Urothelium cell line (cell line): ENCODE measurements at regions not wholly inside any gene's neighbourhood (a gene's known extent, or its start where the extent isn't known, plus 50 kb on each side); places are given as distances from the start of the nearest gene placed in this dataset.
"Not testable (repeated sequence)": the region's sequence is repeated elsewhere in the genome, so short reads cannot be mapped to it uniquely, and the experiment has no call there.

Source experiments
- DNase-seq: peaks from one replicate; pipeline ENCODE4 v3.0.0; 2011; ENCODE audit warnings: low spot score, mixed read lengths
- FAIRE-seq: peaks from 2 replicates; lab custom pipeline; 2011; peaks lifted over from hg19 to GRCh38; lab: Jason Lieb, UNC

GRCh38 chr7:56471811-56472210 lies 355.6 kb upstream of the NUPR2 start:
- no peak for DNase-seq
- no peak for FAIRE-seq

- FAIRE-seq, DNase-seq: not testable (repeated sequence)
These were observed 350.6 kb upstream of the NUPR2 start for GRCh38 chr7:56466607-56467525.

- FAIRE-seq (no peak), DNase-seq (no peak)
These were observed 333.5 kb upstream of the NUPR2 start for GRCh38 chr7:56449762-56450161.

DNA sequence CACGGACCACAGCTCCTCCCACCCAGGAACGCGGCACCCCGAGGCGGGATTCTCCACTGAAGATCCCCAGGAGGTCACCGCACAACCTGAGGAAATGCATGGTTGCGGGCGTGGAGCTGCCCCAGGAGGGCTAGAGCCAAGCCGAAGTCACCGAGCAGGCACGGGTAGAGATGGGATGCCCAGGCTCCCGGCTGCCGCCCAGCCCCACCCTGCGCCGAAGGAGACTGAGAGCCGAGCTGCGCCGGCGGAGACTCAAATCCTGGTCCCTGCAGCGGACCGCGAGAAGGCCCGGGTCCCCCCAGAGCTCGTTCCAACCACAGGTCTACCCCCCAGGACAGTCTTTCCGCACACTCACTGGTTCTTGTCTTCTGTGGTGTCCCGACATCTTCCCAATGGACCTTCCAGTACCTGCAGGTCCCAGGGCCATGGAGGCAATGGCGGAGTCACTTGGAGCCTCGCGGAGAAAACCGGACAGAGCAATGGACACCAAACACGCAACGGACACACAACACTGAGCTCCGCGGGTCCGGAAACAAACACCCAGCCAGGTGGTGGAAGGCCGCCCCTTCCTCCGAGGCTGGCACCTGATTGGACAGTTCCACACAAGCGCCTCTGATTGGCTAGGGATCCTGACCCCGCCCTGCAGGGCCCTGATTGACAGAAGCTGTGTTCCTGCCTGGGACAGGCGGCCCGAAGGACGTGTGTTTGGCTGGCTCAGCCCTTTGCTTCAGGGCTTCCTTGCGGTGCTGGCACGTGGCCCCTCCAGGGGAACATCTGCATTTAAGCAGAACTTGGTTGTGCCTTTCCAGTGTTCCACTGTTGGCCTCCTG lies 331.9 kb upstream of the NUPR2 start:
- DNase-seq = peak; percentile 98
- FAIRE-seq = peak; percentile 59

DNA sequence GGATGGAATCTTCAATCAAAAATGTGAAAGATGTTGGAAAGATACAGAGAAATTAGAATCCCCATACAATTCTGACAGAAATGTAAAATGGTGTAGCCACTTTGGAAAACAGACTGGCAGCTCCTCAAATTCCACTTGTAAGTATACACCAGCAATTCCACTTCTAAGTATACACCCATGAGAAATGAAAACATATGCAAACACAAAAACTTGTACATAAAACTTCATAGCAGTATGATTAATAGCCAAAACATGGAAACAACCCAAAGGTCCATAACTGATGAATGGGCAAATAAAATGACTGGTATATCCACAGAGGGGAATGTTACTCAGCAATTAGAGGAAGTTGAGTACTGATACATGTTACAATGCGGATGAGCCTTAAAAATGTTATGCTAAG lies 304.3 kb upstream of the NUPR2 start:
- DNase-seq, FAIRE-seq: not testable (repeated sequence)

DNA sequence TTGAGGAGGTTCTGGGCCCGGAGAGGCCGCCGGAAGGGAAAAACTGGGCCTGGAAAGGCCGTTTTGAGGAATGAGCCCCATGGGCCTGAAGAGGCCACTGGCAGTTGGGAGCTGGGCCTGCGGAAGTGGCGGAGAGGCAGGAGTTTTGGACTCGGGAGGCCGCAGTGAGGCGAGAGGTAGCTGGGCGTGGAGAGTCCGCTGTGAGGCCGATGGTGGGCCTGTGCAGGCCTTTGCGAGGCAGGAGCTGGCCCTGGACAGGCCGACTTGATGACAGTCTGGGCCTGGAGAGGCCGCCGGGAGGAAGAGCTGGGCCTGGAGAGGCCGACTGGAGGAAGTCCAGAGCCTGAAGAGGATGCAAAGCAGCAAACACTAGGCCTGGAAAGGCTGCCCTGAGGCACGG lies 259.0 kb upstream of the NUPR2 start:
- FAIRE-seq (no peak), DNase-seq (no peak)

DNA sequence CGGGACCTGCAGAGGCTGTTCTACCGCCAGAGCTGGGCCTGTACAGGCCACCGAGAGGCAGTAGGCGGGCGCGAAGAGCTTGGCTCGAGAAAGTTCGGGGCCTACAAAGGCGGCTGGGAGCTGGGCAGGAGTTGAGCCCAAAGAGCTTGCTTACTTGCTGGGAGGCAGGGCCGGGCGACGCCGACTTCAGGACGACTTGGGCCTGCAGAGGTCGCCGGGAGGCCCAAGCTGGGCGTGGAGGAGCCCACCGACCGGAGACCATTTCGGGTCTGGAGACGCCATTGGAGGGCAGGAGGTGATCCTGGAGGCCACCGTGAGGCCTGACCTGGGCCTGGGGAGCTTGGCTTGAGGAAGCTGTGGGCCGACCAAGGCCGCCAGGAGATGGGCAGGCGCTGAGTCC lies 258.4 kb upstream of the NUPR2 start:
- not testable (repeated sequence) for DNase-seq, FAIRE-seq

DNA sequence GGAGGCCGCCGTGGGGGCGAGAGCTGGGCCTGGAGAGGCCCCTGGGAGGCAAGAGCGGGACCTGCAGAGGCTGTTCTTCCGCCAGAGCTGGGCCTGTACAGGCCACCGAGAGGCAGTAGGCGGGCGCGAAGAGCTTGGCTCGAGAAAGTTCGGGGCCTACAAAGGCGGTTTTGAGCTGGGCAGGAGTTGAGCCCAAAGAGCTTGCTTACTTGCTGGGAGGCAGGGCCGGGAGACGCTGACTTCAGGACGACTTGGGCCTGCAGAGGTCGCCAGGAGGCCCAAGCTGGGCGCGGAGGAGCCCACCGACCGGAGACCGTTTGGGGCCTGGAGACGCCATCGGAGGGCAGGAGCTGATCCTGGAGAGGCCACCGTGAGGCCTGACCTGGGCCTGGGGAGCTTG lies 257.1 kb upstream of the NUPR2 start:
- DNase-seq, FAIRE-seq: not testable (repeated sequence)

GRCh38 chr7:56371792-56372191 lies 255.6 kb upstream of the NUPR2 start:
- not testable (repeated sequence) for FAIRE-seq, DNase-seq

- FAIRE-seq, DNase-seq: not testable (repeated sequence)
These were observed 254.1 kb upstream of the NUPR2 start for GRCh38 chr7:56370208-56370872.

DNA sequence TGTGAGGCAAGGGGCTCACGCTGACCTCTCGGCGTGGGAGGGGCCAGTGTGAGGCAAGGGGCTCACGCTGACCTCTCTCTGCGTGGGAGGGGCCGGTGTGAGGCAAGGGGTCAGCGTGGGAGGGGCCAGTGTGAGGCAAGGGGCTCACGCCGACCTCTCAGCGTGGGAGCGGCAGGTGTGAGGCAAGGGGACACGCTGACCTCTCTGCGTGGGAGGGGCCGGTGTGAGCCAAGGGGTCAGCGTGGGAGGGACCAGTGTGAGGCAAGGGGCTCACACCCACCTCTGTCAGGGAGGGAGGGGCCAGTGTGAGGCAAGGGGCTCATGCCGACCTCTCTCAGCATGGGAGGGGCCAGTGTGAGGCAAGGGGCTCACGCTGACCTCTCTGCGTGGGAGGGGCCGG lies 251.7 kb upstream of the NUPR2 start:
- not testable (repeated sequence) for FAIRE-seq, DNase-seq

DNA sequence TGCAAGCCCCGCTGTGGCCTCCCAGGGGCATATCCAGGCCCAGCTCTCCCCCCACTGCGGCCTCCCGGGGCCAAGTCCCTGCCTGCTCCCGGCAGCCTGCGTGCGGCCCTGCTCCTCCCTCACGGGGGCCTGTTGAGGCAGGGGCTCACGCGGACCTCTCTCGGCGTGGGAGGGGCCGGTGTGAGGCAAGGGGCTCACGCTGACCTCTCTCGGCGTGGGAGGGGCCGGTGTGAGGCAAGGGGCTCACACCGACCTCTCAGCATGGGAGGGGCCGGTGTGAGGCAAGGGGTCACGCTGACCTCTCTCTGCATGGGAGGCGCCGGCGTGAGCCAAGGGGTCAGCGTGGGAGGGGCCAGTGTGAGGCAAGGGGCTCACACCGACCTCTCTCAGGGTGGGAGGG lies 251.2 kb upstream of the NUPR2 start:
- not testable (repeated sequence) for DNase-seq, FAIRE-seq

DNA sequence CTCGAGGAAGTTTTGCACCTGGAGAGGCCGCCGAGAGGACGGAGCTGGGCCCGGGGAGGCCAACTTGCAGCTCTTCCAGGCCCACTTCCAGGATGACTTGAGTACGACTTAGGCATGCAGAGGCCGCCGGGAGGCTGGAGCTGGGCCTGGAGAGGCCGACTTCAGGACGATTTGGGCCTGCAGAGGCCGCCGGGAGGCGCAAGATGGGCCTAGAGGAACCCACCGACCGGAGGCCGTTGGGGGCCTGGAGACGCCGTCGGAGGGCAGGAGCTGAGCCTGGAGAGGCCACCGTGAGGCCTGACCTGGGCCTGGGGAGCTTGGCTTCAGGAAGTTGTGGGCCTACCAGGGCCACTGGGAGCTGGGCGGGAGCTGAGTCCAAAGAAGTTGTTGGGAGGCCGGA lies 250.5 kb upstream of the NUPR2 start:
- FAIRE-seq, DNase-seq: not testable (repeated sequence)

DNA sequence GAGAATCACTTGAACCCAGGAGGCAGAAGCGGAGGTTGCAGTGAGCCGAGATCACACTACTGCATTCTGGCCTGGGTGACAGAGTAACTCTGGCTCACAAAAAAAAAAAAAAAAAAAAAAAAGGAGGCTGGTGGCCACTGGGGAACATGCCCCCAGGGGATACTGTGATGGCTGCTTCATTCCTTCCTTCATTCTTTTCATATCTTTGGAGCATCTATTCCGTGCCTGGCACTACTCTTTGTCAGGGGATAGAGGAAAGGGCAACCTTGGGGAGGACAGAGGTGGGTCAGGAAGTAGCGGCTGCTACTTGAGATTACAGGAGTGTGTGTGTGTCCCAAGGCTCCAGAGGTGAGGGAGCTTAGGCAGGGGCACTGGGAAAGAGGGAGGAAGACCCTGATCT lies 236.4 kb upstream of the NUPR2 start:
- FAIRE-seq, DNase-seq: not testable (repeated sequence)

GRCh38 chr7:56351181-56351580 lies 235.0 kb upstream of the NUPR2 start:
- DNase-seq, FAIRE-seq: not testable (repeated sequence)

DNA sequence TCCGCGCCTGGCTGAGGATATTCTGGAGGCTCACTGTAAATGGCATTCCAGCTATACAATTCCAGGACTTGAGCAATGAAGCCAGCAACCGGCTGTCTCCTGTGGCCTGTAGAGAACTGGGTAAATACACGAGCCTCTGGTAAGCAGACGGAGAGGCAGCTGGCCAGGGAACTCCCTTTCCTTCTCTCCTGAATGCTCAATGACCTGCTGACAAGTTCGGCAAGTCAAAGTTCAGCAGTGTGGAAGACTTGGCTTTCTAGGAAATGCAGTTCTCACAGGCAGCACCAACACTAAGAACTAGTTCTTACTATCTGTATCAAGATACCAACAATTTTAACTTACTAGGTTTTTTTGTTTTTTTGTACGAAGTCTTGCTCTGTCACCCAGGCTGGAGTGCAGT lies 232.1 kb upstream of the NUPR2 start:
- not testable (repeated sequence) for FAIRE-seq, DNase-seq

- peak; percentile 76 for FAIRE-seq
These were observed 212.1 kb upstream of the NUPR2 start for GRCh38 chr7:56328327-56328726.

GRCh38 chr7:56290548-56290947 lies 174.3 kb upstream of the NUPR2 start:
- DNase-seq (no peak), FAIRE-seq (no peak)

More at GRCh38 chr7:56328327-56328726, 212.1 kb upstream of the NUPR2 start:
- DNase-seq = not testable (repeated sequence)

DNA sequence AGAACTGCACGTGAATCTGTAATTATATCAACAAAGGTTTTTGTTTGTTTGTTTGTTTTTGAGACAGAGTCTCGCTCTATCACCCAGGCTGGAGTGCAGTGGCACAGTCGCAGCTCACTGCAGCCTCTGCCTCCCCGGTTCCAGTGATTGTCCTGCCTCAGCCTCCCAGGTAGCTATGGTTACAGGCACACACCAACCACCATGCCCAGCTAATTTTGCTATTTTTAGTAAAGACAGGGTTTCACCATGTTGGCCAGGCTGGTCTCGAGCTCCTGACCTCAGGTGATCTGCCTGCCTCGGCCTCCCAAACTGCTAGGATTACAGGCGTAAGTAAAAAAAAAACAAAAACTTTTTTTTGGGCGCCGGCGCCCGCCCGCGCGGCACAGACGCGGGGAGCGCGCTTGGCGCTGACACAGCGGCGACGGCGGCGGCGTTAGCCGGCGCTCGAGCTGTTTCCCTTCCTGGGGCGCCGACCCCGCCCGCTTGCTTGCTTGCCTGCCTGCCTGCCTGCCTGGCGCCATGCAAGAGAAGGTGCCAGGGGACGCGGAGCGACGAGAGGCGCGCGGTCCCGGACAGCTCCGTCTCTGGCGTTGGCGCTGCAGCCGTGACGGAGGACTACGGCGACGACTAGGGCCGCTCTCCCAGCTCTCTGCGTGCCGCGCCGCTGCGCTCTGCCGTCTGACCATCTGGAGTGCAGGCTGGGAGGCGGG lies 171.4 kb upstream of the NUPR2 start:
- peak; percentile 80 for FAIRE-seq
- DNase-seq = peak; percentile 77

GRCh38 chr7:56256108-56256507 lies 139.9 kb upstream of the NUPR2 start:
- DNase-seq = no peak

More at GRCh38 chr7:56256108-56256507, 139.9 kb upstream of the NUPR2 start:
- FAIRE-seq = no peak
